Vagina (tissue), 2 donors: ENCODE measurements at regions not wholly inside any gene's neighbourhood (a gene's known extent, or its start where the extent isn't known, plus 50 kb on each side); places are given as distances from the start of the nearest gene placed in this dataset.
"Not testable (repeated sequence)": the region's sequence is repeated elsewhere in the genome, so short reads cannot be mapped to it uniquely, and the experiment has no call there.

Experiments
- POLR2AphosphoS5 ChIP-seq, 2 donors: sonication (generic); formaldehyde crosslinking; IDR thresholded peaks; one replicate each; pipeline ENCODE4 v1.9.0; 2017; ENCODE audit warnings: antibody characterized with exemption in 2 of 2, mild to moderate bottlenecking in 2 of 2, low read depth in 1 of 2; ENCODE audit not compliant: insufficient read depth in 1 of 2
- TF ChIP-seq, protein P1 (sequence below), 3 experiments: fragments of 450-650 bp in 2 of 3; fragments of 200-600 bp in 1 of 3; sonication (generic) in 1 of 3; IDR thresholded peaks; one replicate each; pipeline ENCODE4 v1.5.1; 2017 to 2019; ENCODE audit warnings: antibody characterized with exemption in 3 of 3, mild to moderate bottlenecking in 2 of 3, moderate library complexity in 2 of 3

GRCh38 chr12:131232872-131233271 is 279.2 kb downstream of the ADGRD1 start:
- TF ChIP-seq, protein P1, sequence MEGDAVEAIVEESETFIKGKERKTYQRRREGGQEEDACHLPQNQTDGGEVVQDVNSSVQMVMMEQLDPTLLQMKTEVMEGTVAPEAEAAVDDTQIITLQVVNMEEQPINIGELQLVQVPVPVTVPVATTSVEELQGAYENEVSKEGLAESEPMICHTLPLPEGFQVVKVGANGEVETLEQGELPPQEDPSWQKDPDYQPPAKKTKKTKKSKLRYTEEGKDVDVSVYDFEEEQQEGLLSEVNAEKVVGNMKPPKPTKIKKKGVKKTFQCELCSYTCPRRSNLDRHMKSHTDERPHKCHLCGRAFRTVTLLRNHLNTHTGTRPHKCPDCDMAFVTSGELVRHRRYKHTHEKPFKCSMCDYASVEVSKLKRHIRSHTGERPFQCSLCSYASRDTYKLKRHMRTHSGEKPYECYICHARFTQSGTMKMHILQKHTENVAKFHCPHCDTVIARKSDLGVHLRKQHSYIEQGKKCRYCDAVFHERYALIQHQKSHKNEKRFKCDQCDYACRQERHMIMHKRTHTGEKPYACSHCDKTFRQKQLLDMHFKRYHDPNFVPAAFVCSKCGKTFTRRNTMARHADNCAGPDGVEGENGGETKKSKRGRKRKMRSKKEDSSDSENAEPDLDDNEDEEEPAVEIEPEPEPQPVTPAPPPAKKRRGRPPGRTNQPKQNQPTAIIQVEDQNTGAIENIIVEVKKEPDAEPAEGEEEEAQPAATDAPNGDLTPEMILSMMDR (IDR thresholded peaks at IDR 0.05) = not testable (repeated sequence)
- not testable (repeated sequence) for TF ChIP-seq POLR2AphosphoS5 (IDR thresholded peaks at IDR 0.05; ENCODE audit: insufficient read depth in 1 of 2, low read depth in 1 of 2)
